GM21528 (cell line): ENCODE measurements at regions not wholly inside any gene's neighbourhood (a gene's known extent, or its start where the extent isn't known, plus 50 kb on each side); places are given as distances from the start of the nearest gene placed in this dataset.
"Not testable (repeated sequence)": the region's sequence is repeated elsewhere in the genome, so short reads cannot be mapped to it uniquely, and the experiment has no call there.

Source experiments
- ATAC-seq: cut with Tn5 transposase; IDR thresholded peaks from one replicate; pipeline ENCODE4 v1.9.1; 2021; ENCODE audit warnings: mild to moderate bottlenecking, moderate library complexity; ENCODE audit not compliant: unreplicated experiment, low FRiP score

DNA sequence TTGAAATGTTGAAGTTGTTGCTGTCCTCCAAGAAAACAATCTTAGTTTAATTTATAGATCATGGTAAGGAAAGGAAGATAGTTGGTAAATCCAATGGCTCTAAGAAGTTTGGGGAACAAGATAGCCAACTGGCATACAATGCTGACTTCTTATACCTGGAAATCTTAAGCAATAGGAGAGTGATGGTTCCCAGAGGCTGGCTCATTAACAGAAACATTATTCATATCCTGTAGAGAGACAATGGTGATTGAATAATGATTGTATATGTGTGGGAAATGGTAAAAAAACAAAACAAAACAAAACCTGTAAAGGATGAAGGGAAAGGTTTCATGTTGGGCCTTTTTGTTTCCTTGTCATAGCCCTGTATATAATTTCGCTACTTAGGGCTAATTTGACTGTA is 174.9 kb upstream of the CTSO start:
- ATAC-seq = no peak

GRCh38 chr4:156118507-156119220 is 165.0 kb upstream of the CTSO start:
- no peak for ATAC-seq

DNA sequence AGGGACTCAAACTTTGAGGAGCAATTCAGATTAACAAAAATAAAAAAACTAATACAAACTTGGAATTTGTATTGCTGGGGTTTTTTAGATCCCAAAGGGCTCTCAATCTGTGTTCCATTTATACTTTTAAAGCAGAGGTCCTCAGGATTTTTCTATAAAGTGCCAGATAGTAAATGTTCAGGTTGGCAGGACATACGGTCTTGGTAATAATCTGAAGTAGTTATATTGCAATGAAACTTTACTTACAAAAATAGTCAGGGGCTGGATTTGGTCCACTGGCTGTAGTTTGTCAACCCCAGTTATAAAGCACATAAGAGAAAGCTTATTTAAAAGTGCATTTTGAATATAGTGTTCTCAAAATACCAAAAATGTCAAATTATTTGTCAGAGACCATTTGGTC is 164.1 kb upstream of the CTSO start:
- no peak for ATAC-seq

GRCh38 chr4:156116991-156117390 is 163.3 kb upstream of the CTSO start:
- no peak for ATAC-seq

- ATAC-seq = no peak
These were observed 159.6 kb upstream of the CTSO start for GRCh38 chr4:156113138-156113765.

DNA sequence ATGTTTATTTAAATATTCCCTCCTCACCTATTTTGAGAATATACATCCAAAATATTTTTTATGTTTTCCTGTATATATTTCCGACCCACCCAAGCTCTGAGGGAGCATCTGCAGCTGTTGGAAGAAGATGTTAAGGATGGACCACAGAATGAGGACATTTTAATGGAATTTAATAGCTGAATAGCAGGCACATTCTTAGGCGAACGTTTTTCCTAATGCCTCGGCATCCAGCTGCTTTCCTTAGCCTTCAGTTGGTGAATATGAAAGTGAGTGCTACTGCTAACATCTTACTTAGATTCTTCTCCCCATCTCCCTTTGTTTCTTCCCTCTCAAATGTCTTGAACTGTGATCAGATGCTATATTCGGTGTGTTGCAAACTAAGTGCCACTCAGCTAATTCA is 158.0 kb upstream of the CTSO start:
- no peak for ATAC-seq

- ATAC-seq = no peak
These were observed 156.6 kb upstream of the CTSO start for GRCh38 chr4:156109943-156110900.

- not testable (repeated sequence) for ATAC-seq
These were observed 155.4 kb upstream of the CTSO start for GRCh38 chr4:156109087-156109486.

DNA sequence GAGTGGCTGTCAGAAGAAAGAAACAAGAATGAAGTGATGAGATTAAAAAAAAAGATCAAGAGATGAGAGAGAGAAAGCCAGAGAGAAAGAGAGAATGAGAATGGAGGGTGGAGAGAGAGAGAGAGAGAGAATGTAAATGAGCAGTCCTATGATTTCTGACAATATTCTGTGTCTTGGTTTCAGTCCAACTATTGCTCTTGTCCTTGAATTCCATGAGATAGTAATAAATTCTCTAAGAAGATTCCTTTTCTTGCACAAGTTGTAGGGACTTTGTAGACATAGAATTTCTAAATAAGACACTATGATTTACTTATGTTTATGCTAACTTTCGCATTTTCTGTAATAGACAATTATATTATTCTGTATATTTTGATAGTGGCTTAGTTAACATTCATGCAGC is 149.6 kb upstream of the CTSO start:
- ATAC-seq = no peak

DNA sequence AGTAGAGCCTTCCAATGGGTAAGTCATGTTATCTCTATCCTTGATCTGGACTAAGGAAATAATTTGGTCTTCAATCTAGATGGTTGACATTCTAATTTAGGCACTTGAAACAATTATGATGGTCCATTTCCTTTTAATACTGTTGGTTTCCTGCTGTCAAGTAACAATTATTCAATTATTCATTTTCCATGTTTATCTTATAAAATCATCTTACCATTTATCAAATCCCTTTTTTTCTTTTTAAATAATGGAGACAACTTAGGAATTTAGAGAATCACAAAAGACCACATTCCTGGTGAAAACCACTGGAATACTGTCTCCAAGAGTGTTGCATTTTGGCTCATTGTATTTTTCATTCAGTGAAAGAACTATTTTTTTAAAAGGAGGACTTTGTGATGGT is 148.7 kb upstream of the CTSO start:
- ATAC-seq = no peak

DNA sequence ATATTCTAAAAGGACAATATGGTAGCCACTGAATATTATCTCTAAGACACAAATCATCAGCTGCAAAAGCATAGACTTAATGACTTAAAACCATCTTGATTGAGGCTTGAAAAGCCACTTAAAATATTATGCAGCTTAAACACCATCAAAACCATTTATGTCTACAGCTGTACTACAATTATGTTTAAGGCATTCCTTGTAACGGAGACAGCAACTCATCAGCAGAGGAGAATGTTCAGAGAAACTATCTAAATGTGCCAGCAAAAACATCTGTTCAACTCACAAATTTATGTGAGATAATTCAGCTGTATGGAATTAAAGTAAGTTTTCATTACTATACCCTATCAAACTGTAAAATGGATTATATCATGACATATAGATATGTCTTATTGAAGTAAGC is 147.9 kb upstream of the CTSO start:
- no peak for ATAC-seq

GRCh38 chr4:156100651-156101050 is 147.0 kb upstream of the CTSO start:
- ATAC-seq = no peak

GRCh38 chr4:156098805-156099204 is 145.1 kb upstream of the CTSO start:
- no peak for ATAC-seq

GRCh38 chr4:156085100-156085499 is 131.4 kb upstream of the CTSO start:
- no peak for ATAC-seq

DNA sequence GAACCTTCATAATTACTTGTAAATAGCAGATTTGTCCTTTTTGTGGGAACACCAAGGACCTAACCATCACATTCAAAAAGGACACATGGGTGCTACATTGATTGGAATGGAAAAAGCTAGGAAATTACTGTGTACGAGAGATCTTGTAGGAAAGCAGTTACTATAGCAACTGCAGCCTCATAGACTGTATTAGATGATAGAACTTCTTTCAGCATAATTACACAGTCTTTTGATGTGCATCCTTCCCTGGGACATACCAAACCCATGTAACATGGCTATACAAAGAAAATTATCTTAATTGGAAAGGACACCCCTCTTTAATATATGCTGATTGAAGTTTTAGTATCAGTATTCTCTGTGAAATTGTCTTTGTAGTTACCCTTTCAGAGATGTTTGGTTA is 130.7 kb upstream of the CTSO start:
- ATAC-seq = no peak

DNA sequence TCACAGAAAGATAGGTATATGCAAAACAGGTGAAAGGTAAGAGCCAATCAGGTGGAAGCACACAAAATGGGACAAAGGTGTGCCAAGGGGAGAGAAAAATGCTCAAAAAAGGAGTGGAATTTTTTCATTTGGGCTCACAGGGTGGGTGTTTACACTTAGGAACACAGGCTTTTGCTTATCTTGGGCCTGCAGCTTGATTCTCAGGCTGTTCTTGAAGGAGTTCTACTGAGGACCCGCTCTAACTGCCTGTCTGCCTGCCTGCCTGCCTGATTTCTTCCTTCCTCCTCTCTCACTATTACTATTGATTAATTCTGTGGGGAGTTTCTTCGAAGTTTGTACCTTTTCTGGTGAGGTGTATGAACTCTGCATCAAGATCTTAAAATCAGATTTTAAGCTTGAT is 120.3 kb upstream of the CTSO start:
- no peak for ATAC-seq

- no peak for ATAC-seq
These were observed 107.0 kb upstream of the CTSO start for GRCh38 chr4:156060661-156061060.

DNA sequence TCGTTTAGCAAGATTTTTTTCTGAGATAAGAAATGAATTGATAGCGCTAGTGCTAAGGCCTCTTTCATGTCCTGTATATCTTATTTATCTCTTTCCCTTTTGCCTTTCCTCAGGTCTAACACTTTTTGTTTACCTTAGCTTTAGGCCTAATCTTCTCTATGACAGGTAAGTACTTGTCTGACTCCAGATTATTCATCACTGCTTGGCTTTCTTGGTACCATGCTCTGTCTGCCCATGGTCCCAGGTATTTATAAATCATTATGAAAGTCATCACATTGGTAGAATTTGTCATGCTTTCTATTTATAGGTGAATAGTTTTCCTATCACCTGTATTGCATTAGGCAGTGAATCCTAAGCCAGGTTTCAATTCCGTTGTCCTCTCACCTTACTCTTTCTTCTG is 99.5 kb upstream of the CTSO start:
- ATAC-seq = no peak

- no peak for ATAC-seq
These were observed 98.5 kb upstream of the CTSO start for GRCh38 chr4:156052116-156052515.

DNA sequence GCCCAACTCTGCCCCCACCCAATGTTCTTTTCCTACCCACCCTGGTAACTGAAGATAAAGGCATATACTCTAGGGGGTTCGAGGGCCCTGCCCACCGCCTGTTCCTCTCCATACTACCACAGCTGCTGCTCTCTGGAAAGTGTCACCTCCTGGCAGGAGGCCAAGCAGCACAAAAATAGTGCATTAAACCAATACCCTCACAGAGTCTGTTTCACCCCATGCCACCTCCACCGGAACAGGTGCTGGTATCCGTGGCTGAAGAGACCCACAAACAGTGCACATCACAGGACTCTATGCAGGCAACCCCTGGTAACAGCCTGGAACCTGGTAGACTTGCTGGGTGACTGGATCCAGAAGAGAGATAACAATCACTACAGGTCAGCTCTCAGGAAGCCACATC is 85.1 kb upstream of the CTSO start:
- ATAC-seq = no peak

- no peak for ATAC-seq
These were observed 82.8 kb upstream of the CTSO start for GRCh38 chr4:156036496-156036895.
